Renal pelvis (tissue), 1 donor: ENCODE measurements at regions not wholly inside any gene's neighbourhood (a gene's known extent, or its start where the extent isn't known, plus 50 kb on each side); places are given as distances from the start of the nearest gene placed in this dataset.
A peak's percentile ranks its signal among the peaks of the same experiment; 100 is the strongest.
"Not testable (repeated sequence)": the region's sequence is repeated elsewhere in the genome, so short reads cannot be mapped to it uniquely, and the experiment has no call there.

Source experiments
- DNase-seq: peaks from one replicate; pipeline ENCODE4 v3.0.0-alpha.2; 2013

- no peak for DNase-seq
Observed at GRCh38 chr11:100581318-100581717, 105.8 kb upstream of the ARHGAP42 start.

- no peak for DNase-seq
Observed at GRCh38 chr11:100584201-100584985, 102.7 kb upstream of the ARHGAP42 start.

- DNase-seq = no peak
Observed at GRCh38 chr11:100585728-100586127, 101.4 kb upstream of the ARHGAP42 start.

GRCh38 chr11:100586361-100587101 is 100.6 kb upstream of the ARHGAP42 start:
- DNase-seq = no peak

GRCh38 chr11:100592619-100593260 is 94.3 kb upstream of the ARHGAP42 start:
- DNase-seq = no peak

GRCh38 chr11:100593291-100593690 is 93.8 kb upstream of the ARHGAP42 start:
- no peak for DNase-seq

GRCh38 chr11:100594320-100594719 is 92.8 kb upstream of the ARHGAP42 start:
- no peak for DNase-seq

GRCh38 chr11:100600941-100601340 is 86.1 kb upstream of the ARHGAP42 start:
- no peak for DNase-seq

GRCh38 chr11:100602716-100603115 is 84.4 kb upstream of the ARHGAP42 start:
- no peak for DNase-seq

- not testable (repeated sequence) for DNase-seq
Observed at GRCh38 chr11:100607761-100608160, 79.3 kb upstream of the ARHGAP42 start.

- no peak for DNase-seq
Observed at GRCh38 chr11:100612766-100613165, 74.3 kb upstream of the ARHGAP42 start.

GRCh38 chr11:100618914-100619313 is 68.2 kb upstream of the ARHGAP42 start:
- DNase-seq = no peak

GRCh38 chr11:100619484-100619883 is 67.6 kb upstream of the ARHGAP42 start:
- no peak for DNase-seq

- DNase-seq = no peak
Observed at GRCh38 chr11:100622404-100622803, 64.7 kb upstream of the ARHGAP42 start.

GRCh38 chr11:100624346-100624745 is 62.7 kb upstream of the ARHGAP42 start:
- no peak for DNase-seq

GRCh38 chr11:100625041-100625440 is 62.0 kb upstream of the ARHGAP42 start:
- DNase-seq = no peak

GRCh38 chr11:100629671-100630070 is 57.4 kb upstream of the ARHGAP42 start:
- no peak for DNase-seq

GRCh38 chr11:100630898-100631297 is 56.2 kb upstream of the ARHGAP42 start:
- no peak for DNase-seq

GRCh38 chr11:100631316-100631715 is 55.8 kb upstream of the ARHGAP42 start:
- DNase-seq = no peak

GRCh38 chr11:100632941-100633452 is 54.1 kb upstream of the ARHGAP42 start:
- peak; percentile 36 for DNase-seq

- DNase-seq = no peak
Observed at GRCh38 chr11:100635194-100635593, 51.9 kb upstream of the ARHGAP42 start.

GRCh38 chr11:100636536-100636935 is 50.6 kb upstream of the ARHGAP42 start:
- DNase-seq = no peak
